OCI-LY1 (cell line): ENCODE measurements at regions not wholly inside any gene's neighbourhood (a gene's known extent, or its start where the extent isn't known, plus 50 kb on each side); places are given as distances from the start of the nearest gene placed in this dataset.

Source experiments
- CTCF ChIP-seq: fragments of 200-600 bp; sonication (generic), shearing (Covaris generic); IDR thresholded peaks from 2 replicates; pipeline ENCODE4 v1.5.1; 2017; ENCODE audit warnings: mild to moderate bottlenecking, antibody characterized with exemption, low read length, moderate library complexity, mixed read lengths
- EZH2 ChIP-seq: fragments of 200-600 bp; sonication (generic), shearing (Covaris generic); IDR thresholded peaks from 2 replicates; pipeline ENCODE4 v1.8.0; 2017; ENCODE audit warnings: borderline replicate concordance, mixed run types, mild to moderate bottlenecking, antibody characterized with exemption, low read length, moderate library complexity, mixed read lengths

- no peak for TF ChIP-seq CTCF
- no peak for TF ChIP-seq EZH2
These were observed 157.0 kb downstream of the TDRD15 start for GRCh38 chr2:21280793-21281192.
